ENCODE measurements at regions not wholly inside any gene's neighbourhood (a gene's known extent, or its start where the extent isn't known, plus 50 kb on each side); places are given as distances from the start of the nearest gene placed in this dataset.

DNA sequence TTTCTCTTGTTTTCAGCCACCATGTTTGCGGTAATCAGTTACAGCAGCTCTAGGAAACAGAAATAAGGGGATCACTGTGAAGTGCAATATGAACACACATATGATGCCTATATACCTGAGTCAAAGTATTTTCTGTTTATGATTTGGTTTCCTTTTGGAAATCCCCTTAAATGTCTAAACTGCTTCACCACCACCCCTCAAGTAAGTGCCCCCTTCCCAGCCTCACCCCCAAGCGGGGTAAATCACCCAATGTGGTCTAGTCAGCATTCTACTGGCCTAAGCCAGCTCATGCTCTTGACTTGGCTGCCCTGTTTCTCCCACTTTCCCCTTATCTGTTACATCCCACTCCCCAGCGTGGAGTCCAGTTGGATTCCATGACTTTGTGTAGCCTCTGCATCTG, 176.5 kb downstream of the QDPR start:
- TF ChIP-seq, protein P1, sequence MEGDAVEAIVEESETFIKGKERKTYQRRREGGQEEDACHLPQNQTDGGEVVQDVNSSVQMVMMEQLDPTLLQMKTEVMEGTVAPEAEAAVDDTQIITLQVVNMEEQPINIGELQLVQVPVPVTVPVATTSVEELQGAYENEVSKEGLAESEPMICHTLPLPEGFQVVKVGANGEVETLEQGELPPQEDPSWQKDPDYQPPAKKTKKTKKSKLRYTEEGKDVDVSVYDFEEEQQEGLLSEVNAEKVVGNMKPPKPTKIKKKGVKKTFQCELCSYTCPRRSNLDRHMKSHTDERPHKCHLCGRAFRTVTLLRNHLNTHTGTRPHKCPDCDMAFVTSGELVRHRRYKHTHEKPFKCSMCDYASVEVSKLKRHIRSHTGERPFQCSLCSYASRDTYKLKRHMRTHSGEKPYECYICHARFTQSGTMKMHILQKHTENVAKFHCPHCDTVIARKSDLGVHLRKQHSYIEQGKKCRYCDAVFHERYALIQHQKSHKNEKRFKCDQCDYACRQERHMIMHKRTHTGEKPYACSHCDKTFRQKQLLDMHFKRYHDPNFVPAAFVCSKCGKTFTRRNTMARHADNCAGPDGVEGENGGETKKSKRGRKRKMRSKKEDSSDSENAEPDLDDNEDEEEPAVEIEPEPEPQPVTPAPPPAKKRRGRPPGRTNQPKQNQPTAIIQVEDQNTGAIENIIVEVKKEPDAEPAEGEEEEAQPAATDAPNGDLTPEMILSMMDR (IDR thresholded peaks at IDR 0.05; ENCODE audit: extremely low read depth in 1 of 2, insufficient read depth in 1 of 2, low read depth in 1 of 2, low read length in 2 of 2) = no peak
- TF ChIP-seq POLR2A (IDR thresholded peaks at IDR 0.05; ENCODE audit: low read depth, low read length) = no peak
- no peak for TF ChIP-seq POLR2AphosphoS5 (IDR thresholded peaks at IDR 0.05; ENCODE audit: insufficient read depth, low read depth, low read length)
- TF ChIP-seq JUN (IDR thresholded peaks at IDR 0.05; ENCODE audit: borderline replicate concordance, insufficient read depth, insufficient read length, low read depth) = no peak
- no peak for TF ChIP-seq EZH2 (IDR thresholded peaks at IDR 0.05; ENCODE audit: borderline replicate concordance, low read depth, low read length, severe bottlenecking)
- TF ChIP-seq, protein P2, sequence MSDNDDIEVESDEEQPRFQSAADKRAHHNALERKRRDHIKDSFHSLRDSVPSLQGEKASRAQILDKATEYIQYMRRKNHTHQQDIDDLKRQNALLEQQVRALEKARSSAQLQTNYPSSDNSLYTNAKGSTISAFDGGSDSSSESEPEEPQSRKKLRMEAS (IDR thresholded peaks at IDR 0.05; ENCODE audit: insufficient read depth, insufficient read length) = no peak
- no peak for TF ChIP-seq FOS (IDR thresholded peaks at IDR 0.05; ENCODE audit: borderline replicate concordance, insufficient read depth, low read length)
